AG09309 (cell line): ENCODE measurements at regions not wholly inside any gene's neighbourhood (a gene's known extent, or its start where the extent isn't known, plus 50 kb on each side); places are given as distances from the start of the nearest gene placed in this dataset.
A peak's percentile ranks its signal among the peaks of the same experiment; 100 is the strongest.
"Not testable (repeated sequence)": the region's sequence is repeated elsewhere in the genome, so short reads cannot be mapped to it uniquely, and the experiment has no call there.

Experiments used
- DNase-seq: peaks from one replicate; pipeline ENCODE4 v3.0.0-alpha.2; 2010; ENCODE audit warnings: low read depth
- H3K4me3 ChIP-seq: 2 replicates; pipeline ENCODE4 v1.5.1; 2011; ENCODE audit warnings: mild to moderate bottlenecking, low read depth, low read length, moderate library complexity; ENCODE audit not compliant: control insufficient read depth
- TF ChIP-seq, protein P1 (sequence below): IDR thresholded peaks from 2 replicates; pipeline ENCODE4 v1.5.1; 2011; ENCODE audit warnings: mild to moderate bottlenecking, low read depth, low read length, inconsistent platforms; ENCODE audit not compliant: insufficient read depth, control insufficient read depth; ENCODE audit errors: missing control alignments

- TF ChIP-seq, protein P1, sequence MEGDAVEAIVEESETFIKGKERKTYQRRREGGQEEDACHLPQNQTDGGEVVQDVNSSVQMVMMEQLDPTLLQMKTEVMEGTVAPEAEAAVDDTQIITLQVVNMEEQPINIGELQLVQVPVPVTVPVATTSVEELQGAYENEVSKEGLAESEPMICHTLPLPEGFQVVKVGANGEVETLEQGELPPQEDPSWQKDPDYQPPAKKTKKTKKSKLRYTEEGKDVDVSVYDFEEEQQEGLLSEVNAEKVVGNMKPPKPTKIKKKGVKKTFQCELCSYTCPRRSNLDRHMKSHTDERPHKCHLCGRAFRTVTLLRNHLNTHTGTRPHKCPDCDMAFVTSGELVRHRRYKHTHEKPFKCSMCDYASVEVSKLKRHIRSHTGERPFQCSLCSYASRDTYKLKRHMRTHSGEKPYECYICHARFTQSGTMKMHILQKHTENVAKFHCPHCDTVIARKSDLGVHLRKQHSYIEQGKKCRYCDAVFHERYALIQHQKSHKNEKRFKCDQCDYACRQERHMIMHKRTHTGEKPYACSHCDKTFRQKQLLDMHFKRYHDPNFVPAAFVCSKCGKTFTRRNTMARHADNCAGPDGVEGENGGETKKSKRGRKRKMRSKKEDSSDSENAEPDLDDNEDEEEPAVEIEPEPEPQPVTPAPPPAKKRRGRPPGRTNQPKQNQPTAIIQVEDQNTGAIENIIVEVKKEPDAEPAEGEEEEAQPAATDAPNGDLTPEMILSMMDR: no peak
- no peak overlapping the region for H3K4me3 ChIP-seq
- DNase-seq: no peak
These were observed 93.1 kb downstream of the ABCC12 start for GRCh38 chr16:48062681-48063080.

DNA sequence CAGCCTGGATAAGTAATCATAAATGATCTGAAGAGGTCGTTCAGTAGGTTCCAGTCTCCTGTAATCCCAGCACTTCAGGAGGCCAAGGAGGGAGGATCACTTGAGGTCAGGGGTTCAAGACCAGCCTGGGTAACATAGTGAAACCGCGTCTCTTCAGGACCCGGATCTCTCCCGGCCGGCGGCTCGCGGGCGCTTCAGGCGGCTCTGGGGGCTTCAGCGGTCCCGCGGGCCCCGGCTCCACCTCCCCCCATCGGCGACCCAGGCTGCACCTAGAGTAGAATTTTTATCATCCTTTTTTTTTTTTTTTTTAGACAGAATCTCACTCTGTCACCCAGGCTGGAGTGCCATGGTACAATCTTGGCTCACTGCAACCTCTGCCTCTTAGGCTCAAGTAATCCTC, 95.9 kb downstream of the ABCC12 start:
- no peak overlapping the region for H3K4me3 ChIP-seq
- TF ChIP-seq, protein P1: no peak
- no peak for DNase-seq

- H3K4me3 ChIP-seq, DNase-seq: not testable (repeated sequence)
These were observed 96.6 kb downstream of the ABCC12 start for GRCh38 chr16:48059190-48059589.

DNA sequence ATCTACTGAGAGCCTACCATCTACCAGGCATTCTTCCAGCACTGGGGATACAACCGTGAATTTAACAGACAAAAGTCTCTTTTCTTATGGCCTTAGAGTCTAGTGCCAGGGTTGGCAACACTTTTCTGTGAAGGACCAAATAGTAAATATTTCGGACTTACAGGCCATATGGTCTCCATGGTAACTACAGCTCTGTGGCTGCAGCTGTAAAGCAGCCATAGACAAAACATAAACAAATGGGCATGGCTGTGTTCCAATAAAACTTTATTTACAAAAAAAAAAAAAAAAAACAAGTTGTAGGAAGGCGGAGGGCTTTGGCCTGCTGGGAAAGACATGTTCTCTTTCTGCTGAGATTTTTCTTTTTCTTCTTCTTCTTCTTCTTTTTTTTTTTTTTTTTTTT, 98.7 kb downstream of the ABCC12 start:
- TF ChIP-seq, protein P1: no peak
- no peak for DNase-seq
- no peak overlapping the region for H3K4me3 ChIP-seq

GRCh38 chr16:48054881-48055601, 100.8 kb downstream of the ABCC12 start:
- DNase-seq: peak; percentile 13
- peak overlapping the region; percentile 10 for H3K4me3 ChIP-seq
- TF ChIP-seq, protein P1: peak; percentile 96

DNA sequence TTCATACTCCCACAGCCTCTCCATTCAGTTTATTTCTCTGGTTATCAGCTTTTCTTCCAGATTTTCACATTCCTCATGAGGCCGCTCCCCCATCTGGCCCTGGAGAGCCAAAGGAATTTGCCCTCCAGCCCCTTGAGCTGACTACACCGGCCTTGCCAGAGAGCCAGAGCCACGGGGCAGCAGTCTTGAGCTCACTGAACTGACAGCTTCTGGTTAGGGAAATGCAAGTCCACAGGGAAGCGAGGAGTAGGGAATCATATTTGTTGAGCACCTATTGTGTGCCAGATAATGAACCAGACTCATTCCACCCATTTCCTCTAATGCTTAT, 102.4 kb downstream of the ABCC12 start:
- DNase-seq: no peak
- H3K4me3 ChIP-seq: no peak overlapping the region
- TF ChIP-seq, protein P1: no peak

- TF ChIP-seq, protein P1: no peak
- no peak for DNase-seq
- no peak overlapping the region for H3K4me3 ChIP-seq
These were observed 102.9 kb downstream of the ABCC12 start for GRCh38 chr16:48052731-48053417.
